ENCODE measurements at regions not wholly inside any gene's neighbourhood (a gene's known extent, or its start where the extent isn't known, plus 50 kb on each side); places are given as distances from the start of the nearest gene placed in this dataset.

DNA sequence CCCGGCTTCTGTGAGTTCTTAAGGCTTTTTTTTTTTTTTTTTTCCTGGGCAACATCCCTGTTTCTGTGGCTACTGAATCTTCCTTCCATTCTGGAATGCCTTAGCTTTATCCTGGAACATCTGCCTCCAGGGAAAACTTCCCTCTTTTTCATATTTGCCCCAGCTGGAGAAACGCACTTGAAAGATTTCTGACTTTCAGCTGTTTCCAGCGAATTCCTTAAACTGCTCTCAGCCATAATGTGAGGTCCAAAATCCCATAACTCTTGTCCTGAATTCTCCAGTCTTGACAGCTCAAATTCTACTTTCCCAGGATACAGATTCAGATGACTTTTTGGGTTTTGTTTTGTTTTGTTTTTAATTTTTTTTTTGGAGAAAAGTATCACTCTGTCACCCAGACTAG lies 263.6 kb upstream of the AUTS2 start:
- Mint-ChIP-seq H3K9me3 (ENCODE audit: unreplicated experiment) (peaks cover 2% of the 10 kb centered on the region), H3K27ac (ENCODE audit: unreplicated experiment) (no peak overlapping the region), H3K4me3 (ENCODE audit: unreplicated experiment) (no peak overlapping the region), H3K27me3 (ENCODE audit: unreplicated experiment) (no peaks in the 10 kb centered on the region), H3K4me1 (ENCODE audit: low read depth, unreplicated experiment) (no peaks in the 10 kb centered on the region), H3K36me3 (ENCODE audit: unreplicated experiment) (no peaks in the 10 kb centered on the region)
- TF ChIP-seq CTCF (IDR thresholded peaks at IDR 0.05; ENCODE audit: partially characterized antibody, unreplicated experiment), result no peak
- DNase-seq, result no peak

DNA sequence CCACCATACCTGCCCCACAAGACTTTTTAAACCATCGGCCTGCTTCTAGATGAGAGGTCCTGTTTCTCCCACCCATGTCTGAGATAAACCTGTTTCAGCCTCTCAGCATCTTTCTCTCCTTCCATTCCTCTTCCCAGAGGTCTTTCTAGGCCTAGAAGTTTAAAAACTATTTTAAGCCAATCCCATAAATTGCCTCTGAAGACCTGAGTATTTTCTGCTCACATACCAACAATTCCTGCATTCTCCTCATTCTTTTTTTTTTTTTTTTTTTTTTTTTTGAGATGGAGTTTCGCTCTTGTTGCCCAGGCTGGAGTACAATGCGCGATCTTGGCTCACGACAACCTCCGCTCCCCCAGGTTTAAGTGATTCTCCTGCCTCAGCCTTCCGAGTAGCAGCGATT lies 262.9 kb upstream of the AUTS2 start:
- Mint-ChIP-seq H3K36me3 (ENCODE audit: unreplicated experiment) (no peaks in the 10 kb centered on the region), H3K27ac (ENCODE audit: unreplicated experiment) (no peak overlapping the region), H3K27me3 (ENCODE audit: unreplicated experiment) (no peaks in the 10 kb centered on the region), H3K9me3 (ENCODE audit: unreplicated experiment) (peaks cover 2% of the 10 kb centered on the region), H3K4me3 (ENCODE audit: unreplicated experiment) (no peak overlapping the region), H3K4me1 (ENCODE audit: low read depth, unreplicated experiment) (no peaks in the 10 kb centered on the region)
- no peak for DNase-seq
- no peak for TF ChIP-seq CTCF (IDR thresholded peaks at IDR 0.05; ENCODE audit: partially characterized antibody, unreplicated experiment)

DNA sequence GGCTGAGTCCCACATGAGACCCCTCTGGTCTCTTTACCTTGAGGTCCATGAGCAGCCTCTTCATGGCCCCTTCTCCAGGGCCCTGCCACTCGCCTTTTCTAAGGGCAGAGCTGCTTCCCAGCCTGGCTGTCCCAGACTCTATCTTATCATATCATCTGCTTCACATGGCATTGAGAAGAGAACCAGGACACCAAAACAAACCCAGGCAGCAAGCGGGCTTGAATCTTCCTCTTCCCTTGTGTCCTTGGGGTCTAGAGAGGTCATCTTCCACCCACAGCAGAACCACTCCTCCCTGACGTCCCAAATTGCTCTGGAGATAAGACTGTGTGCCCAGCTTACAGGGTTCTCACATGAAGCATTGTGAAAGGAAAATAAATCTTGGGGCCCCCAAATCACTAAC lies 261.3 kb upstream of the AUTS2 start:
- Mint-ChIP-seq H3K4me3 (ENCODE audit: unreplicated experiment) (no peak overlapping the region), H3K4me1 (ENCODE audit: low read depth, unreplicated experiment) (no peaks in the 10 kb centered on the region), H3K27me3 (ENCODE audit: unreplicated experiment) (no peaks in the 10 kb centered on the region), H3K9me3 (ENCODE audit: unreplicated experiment) (no peaks in the 10 kb centered on the region), H3K36me3 (ENCODE audit: unreplicated experiment) (no peaks in the 10 kb centered on the region), H3K27ac (ENCODE audit: unreplicated experiment) (no peak overlapping the region)
- no peak for TF ChIP-seq CTCF (IDR thresholded peaks at IDR 0.05; ENCODE audit: partially characterized antibody, unreplicated experiment)
- DNase-seq, result no peak

DNA sequence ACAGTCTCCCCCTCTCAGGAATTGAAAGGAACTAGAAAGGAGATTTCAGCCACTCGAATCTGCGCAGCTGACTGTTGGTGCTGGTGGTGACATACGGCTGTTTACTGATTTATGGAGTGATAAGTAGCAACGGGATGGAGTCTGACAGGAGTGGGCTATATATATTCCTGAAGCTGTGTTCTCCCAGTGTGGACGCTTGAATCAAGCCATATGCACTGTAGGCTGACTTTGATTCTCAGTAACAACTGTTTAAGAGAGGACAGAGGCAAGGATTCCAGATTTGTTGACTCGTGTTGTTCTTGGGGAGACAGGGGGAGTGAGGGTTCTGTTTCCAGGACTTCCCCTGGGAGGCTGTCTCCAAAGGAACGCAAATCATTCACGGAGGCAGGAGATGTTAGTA lies 260.1 kb upstream of the AUTS2 start:
- no peak overlapping the region for H3K27ac Mint-ChIP-seq (ENCODE audit: unreplicated experiment)
- no peaks in the 10 kb centered on the region for H3K27me3 Mint-ChIP-seq (ENCODE audit: unreplicated experiment)
- H3K4me3 Mint-ChIP-seq (ENCODE audit: unreplicated experiment), result no peak overlapping the region
- H3K36me3 Mint-ChIP-seq (ENCODE audit: unreplicated experiment), result no peaks in the 10 kb centered on the region
- no peaks in the 10 kb centered on the region for H3K4me1 Mint-ChIP-seq (ENCODE audit: low read depth, unreplicated experiment)
- DNase-seq, result no peak
- no peaks in the 10 kb centered on the region for H3K9me3 Mint-ChIP-seq (ENCODE audit: unreplicated experiment)
- no peak for TF ChIP-seq CTCF (IDR thresholded peaks at IDR 0.05; ENCODE audit: partially characterized antibody, unreplicated experiment)

GRCh38 chr7:69341288-69341687 lies 257.0 kb upstream of the AUTS2 start:
- Mint-ChIP-seq H3K9me3 (ENCODE audit: unreplicated experiment) (no peaks in the 10 kb centered on the region), H3K4me3 (ENCODE audit: unreplicated experiment) (no peak overlapping the region), H3K27ac (ENCODE audit: unreplicated experiment) (no peak overlapping the region), H3K27me3 (ENCODE audit: unreplicated experiment) (no peaks in the 10 kb centered on the region), H3K36me3 (ENCODE audit: unreplicated experiment) (peaks cover 4% of the 10 kb centered on the region), H3K4me1 (ENCODE audit: low read depth, unreplicated experiment) (no peaks in the 10 kb centered on the region)
- no peak for TF ChIP-seq CTCF (IDR thresholded peaks at IDR 0.05; ENCODE audit: partially characterized antibody, unreplicated experiment)
- no peak for DNase-seq
